ENCODE measurements at regions not wholly inside any gene's neighbourhood (a gene's known extent, or its start where the extent isn't known, plus 50 kb on each side); places are given as distances from the start of the nearest gene placed in this dataset.

- no peak for DNase-seq (ENCODE audit: low spot score)
- Mint-ChIP-seq H3K27ac (ENCODE audit: unreplicated experiment) (no peak overlapping the region), H3K27me3 (ENCODE audit: unreplicated experiment) (peaks cover 12% of the 10 kb centered on the region), H3K36me3 (ENCODE audit: low read depth, unreplicated experiment) (no peaks in the 10 kb centered on the region), H3K9me3 (ENCODE audit: unreplicated experiment) (no peaks in the 10 kb centered on the region), H3K4me1 (ENCODE audit: unreplicated experiment) (no peaks in the 10 kb centered on the region), H3K4me3 (ENCODE audit: unreplicated experiment) (no peak overlapping the region)
- TF ChIP-seq CTCF (IDR thresholded peaks at IDR 0.05; ENCODE audit: unreplicated experiment), result no peak
Observed at GRCh38 chr2:239671471-239671870, 270.7 kb upstream of the HDAC4 start.

DNA sequence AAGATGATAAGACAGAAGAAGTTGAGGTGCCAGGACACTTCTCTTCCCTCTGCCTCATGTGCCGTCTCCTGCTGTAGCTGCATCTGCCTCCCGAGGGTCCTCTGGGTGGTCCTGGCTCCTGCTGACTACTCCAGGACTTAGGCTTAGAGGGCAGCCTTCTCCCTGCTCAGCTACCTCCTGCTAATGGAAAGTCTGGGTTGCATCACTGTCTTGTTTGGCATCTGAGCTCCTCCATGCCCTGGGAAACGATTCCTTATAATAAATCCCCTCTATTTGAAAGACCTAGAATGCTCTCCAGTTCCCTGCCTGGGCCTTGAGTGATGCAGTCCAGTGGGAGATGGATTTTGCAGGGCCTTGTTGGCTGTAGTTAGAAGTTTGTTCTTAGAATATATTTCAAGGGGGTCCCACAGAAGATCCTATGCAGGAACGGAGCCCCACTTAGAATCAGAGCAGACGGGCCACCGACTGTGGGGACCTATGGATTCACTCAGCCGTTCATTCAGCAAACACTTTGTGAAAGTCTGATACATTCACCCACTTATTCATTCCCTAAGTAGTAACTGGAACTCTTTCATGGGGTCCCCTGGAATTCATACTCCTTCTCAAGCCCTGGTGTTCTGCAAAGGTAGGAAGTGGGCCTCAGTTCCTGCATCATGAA is 269.8 kb upstream of the HDAC4 start:
- no peak overlapping the region for H3K27ac Mint-ChIP-seq (ENCODE audit: unreplicated experiment)
- H3K36me3 Mint-ChIP-seq (ENCODE audit: low read depth, unreplicated experiment), result no peaks in the 10 kb centered on the region

GRCh38 chr2:239669899-239670460 is 269.2 kb upstream of the HDAC4 start:
- Mint-ChIP-seq H3K4me3 (ENCODE audit: unreplicated experiment) (no peak overlapping the region), H3K27me3 (ENCODE audit: unreplicated experiment) (peaks cover 8% of the 10 kb centered on the region), H3K27ac (ENCODE audit: unreplicated experiment) (no peak overlapping the region), H3K9me3 (ENCODE audit: unreplicated experiment) (no peaks in the 10 kb centered on the region), H3K36me3 (ENCODE audit: low read depth, unreplicated experiment) (no peaks in the 10 kb centered on the region), H3K4me1 (ENCODE audit: unreplicated experiment) (no peaks in the 10 kb centered on the region)
- no peak for DNase-seq (ENCODE audit: low spot score)
- TF ChIP-seq CTCF (IDR thresholded peaks at IDR 0.05; ENCODE audit: unreplicated experiment), result no peak

More for the DNA sequence above, 269.8 kb upstream of the HDAC4 start:
- peaks cover 12% of the 10 kb centered on the region for H3K27me3 Mint-ChIP-seq (ENCODE audit: unreplicated experiment)
- H3K4me1 Mint-ChIP-seq (ENCODE audit: unreplicated experiment), result no peaks in the 10 kb centered on the region
- no peak for DNase-seq (ENCODE audit: low spot score)
- H3K4me3 Mint-ChIP-seq (ENCODE audit: unreplicated experiment), result no peak overlapping the region
- H3K9me3 Mint-ChIP-seq (ENCODE audit: unreplicated experiment), result no peaks in the 10 kb centered on the region
- TF ChIP-seq CTCF (IDR thresholded peaks at IDR 0.05; ENCODE audit: unreplicated experiment), result no peak

GRCh38 chr2:239669181-239669898 is 268.5 kb upstream of the HDAC4 start:
- Mint-ChIP-seq H3K4me1 (ENCODE audit: unreplicated experiment) (no peaks in the 10 kb centered on the region), H3K27ac (ENCODE audit: unreplicated experiment) (no peak overlapping the region), H3K27me3 (ENCODE audit: unreplicated experiment) (peaks cover 7% of the 10 kb centered on the region)

More at GRCh38 chr2:239669181-239669898, 268.5 kb upstream of the HDAC4 start:
- Mint-ChIP-seq H3K36me3 (ENCODE audit: low read depth, unreplicated experiment) (no peaks in the 10 kb centered on the region), H3K4me3 (ENCODE audit: unreplicated experiment) (no peak overlapping the region), H3K9me3 (ENCODE audit: unreplicated experiment) (no peaks in the 10 kb centered on the region)
- TF ChIP-seq CTCF (IDR thresholded peaks at IDR 0.05; ENCODE audit: unreplicated experiment), result no peak
- no peak for DNase-seq (ENCODE audit: low spot score)

Measured in endothelial cell (in vitro differentiated cells).